ENCODE measurements at regions not wholly inside any gene's neighbourhood (a gene's known extent, or its start where the extent isn't known, plus 50 kb on each side); places are given as distances from the start of the nearest gene placed in this dataset.

- intact Hi-C loops (cut with DNase I) = no loop called here
- ATAC-seq (ENCODE audit: poor library complexity) (no peak), DNase-seq (no peak)
These were observed 466.5 kb upstream of the CNTN4 start for GRCh38 chr3:1632128-1632527.

GRCh38 chr3:1661839-1662238 lies 436.8 kb upstream of the CNTN4 start:
- intact Hi-C loops (cut with DNase I) = no loop called here
- no peak for DNase-seq
- ATAC-seq (ENCODE audit: poor library complexity) = no peak

- ATAC-seq (ENCODE audit: poor library complexity) = no peak
- intact Hi-C loops (cut with DNase I) = no loop called here
- no peak for DNase-seq
These were observed 434.4 kb upstream of the CNTN4 start for GRCh38 chr3:1664266-1664665.

- intact Hi-C loops (cut with DNase I) = no loop called here
- no peak for ATAC-seq (ENCODE audit: poor library complexity)
- DNase-seq = no peak
These were observed 431.8 kb upstream of the CNTN4 start for GRCh38 chr3:1666865-1667264.

- no peak for ATAC-seq (ENCODE audit: poor library complexity)
- no peak for DNase-seq
- intact Hi-C loops (cut with DNase I) = no loop called here
These were observed 421.0 kb upstream of the CNTN4 start for GRCh38 chr3:1677576-1678156.

- DNase-seq (no peak), ATAC-seq (ENCODE audit: poor library complexity) (no peak)
- intact Hi-C loops (cut with DNase I) = no loop called here
These were observed 406.2 kb upstream of the CNTN4 start for GRCh38 chr3:1692428-1692827.

GRCh38 chr3:1693145-1693544 lies 405.5 kb upstream of the CNTN4 start:
- no peak for DNase-seq
- no peak for ATAC-seq (ENCODE audit: poor library complexity)
- intact Hi-C loops (cut with DNase I) = no loop called here

GRCh38 chr3:1696669-1697275 lies 401.9 kb upstream of the CNTN4 start:
- intact Hi-C loops (cut with DNase I) = no loop called here
- no peak for ATAC-seq (ENCODE audit: poor library complexity)
- DNase-seq = no peak

GRCh38 chr3:1699361-1699920 lies 399.2 kb upstream of the CNTN4 start:
- intact Hi-C loops (cut with DNase I) = no loop called here
- ATAC-seq (ENCODE audit: poor library complexity) (no peak), DNase-seq (no peak)

GRCh38 chr3:1700650-1701049 lies 398.0 kb upstream of the CNTN4 start:
- intact Hi-C loops (cut with DNase I) = no loop called here
- ATAC-seq (ENCODE audit: poor library complexity) (no peak), DNase-seq (no peak)

- ATAC-seq (ENCODE audit: poor library complexity) (no peak), DNase-seq (no peak)
- intact Hi-C loops (cut with DNase I) = no loop called here
These were observed 395.5 kb upstream of the CNTN4 start for GRCh38 chr3:1703169-1703568.

GRCh38 chr3:1710663-1711062 lies 388.0 kb upstream of the CNTN4 start:
- DNase-seq = no peak
- no peak for ATAC-seq (ENCODE audit: poor library complexity)
- intact Hi-C loops (cut with DNase I) = no loop called here

- DNase-seq (no peak), ATAC-seq (ENCODE audit: poor library complexity) (no peak)
- intact Hi-C loops (cut with DNase I) = no loop called here
These were observed 381.1 kb upstream of the CNTN4 start for GRCh38 chr3:1717524-1717923.

- intact Hi-C loops (cut with DNase I) = no loop called here
- ATAC-seq (ENCODE audit: poor library complexity) (no peak), DNase-seq (no peak)
These were observed 374.9 kb upstream of the CNTN4 start for GRCh38 chr3:1723726-1724125.

GRCh38 chr3:1726741-1727140 lies 371.9 kb upstream of the CNTN4 start:
- DNase-seq (no peak), ATAC-seq (ENCODE audit: poor library complexity) (no peak)
- intact Hi-C loops (cut with DNase I) = no loop called here

- intact Hi-C loops (cut with DNase I) = no loop called here
- DNase-seq = no peak
- ATAC-seq (ENCODE audit: poor library complexity) = no peak
These were observed 371.4 kb upstream of the CNTN4 start for GRCh38 chr3:1727242-1727641.

GRCh38 chr3:1728510-1728909 lies 370.2 kb upstream of the CNTN4 start:
- no peak for DNase-seq
- intact Hi-C loops (cut with DNase I) = no loop called here
- no peak for ATAC-seq (ENCODE audit: poor library complexity)

- intact Hi-C loops (cut with DNase I) = no loop called here
- no peak for ATAC-seq (ENCODE audit: poor library complexity)
- no peak for DNase-seq
These were observed 364.1 kb upstream of the CNTN4 start for GRCh38 chr3:1734494-1735122.

GRCh38 chr3:1752205-1752604 lies 346.5 kb upstream of the CNTN4 start:
- ATAC-seq (ENCODE audit: poor library complexity) (no peak), DNase-seq (no peak)
- intact Hi-C loops (cut with DNase I) = no loop called here

GRCh38 chr3:1766384-1766783 lies 332.3 kb upstream of the CNTN4 start:
- intact Hi-C loops (cut with DNase I) = no loop called here
- no peak for ATAC-seq (ENCODE audit: poor library complexity)

More at GRCh38 chr3:1766384-1766783, 332.3 kb upstream of the CNTN4 start:
- DNase-seq = no peak
